BJ (cell line): ENCODE measurements at regions not wholly inside any gene's neighbourhood (a gene's known extent, or its start where the extent isn't known, plus 50 kb on each side); places are given as distances from the start of the nearest gene placed in this dataset.
"Not testable (repeated sequence)": the region's sequence is repeated elsewhere in the genome, so short reads cannot be mapped to it uniquely, and the experiment has no call there.

Source experiments
- CTCF ChIA-PET: fragments of 350-600 bp; formaldehyde crosslinking; extraction: SDS; loops from one replicate; lab custom pipeline; 2021; ENCODE audit warnings: antibody characterized with exemption, inconsistent platforms; lab: Yijun Ruan, JAX
- POLR2A ChIA-PET: fragments of 300-600 bp; sonication (Branson Sonifier 250); formaldehyde crosslinking; extraction: SDS; loops from one replicate; lab custom pipeline; 2021; ENCODE audit warnings: antibody characterized with exemption; lab: Charles Lee
- DNase-seq: peaks from one replicate; pipeline ENCODE4 v3.0.0-alpha.2; 2011; ENCODE audit warnings: low read depth
- H3K27me3 ChIP-seq: 2 replicates; pipeline ENCODE4 v1.6.0; 2011; ENCODE audit warnings: low read length; ENCODE audit not compliant: control insufficient read depth, insufficient read depth
- H3K36me3 ChIP-seq: 2 replicates; pipeline ENCODE4 v1.5.1; 2011; ENCODE audit warnings: low read length; ENCODE audit not compliant: control insufficient read depth, insufficient read depth
- H3K4me3 ChIP-seq: 2 replicates; pipeline ENCODE4 v1.5.1; 2011; ENCODE audit warnings: low read depth, mild to moderate bottlenecking, control low read depth, low read length
- TF ChIP-seq, protein P1 (sequence below): IDR thresholded peaks from 2 replicates; pipeline ENCODE4 v1.5.1; 2011; ENCODE audit warnings: low read depth, mild to moderate bottlenecking, control low read depth, inconsistent platforms, low read length, moderate library complexity; ENCODE audit not compliant: insufficient read depth

DNA sequence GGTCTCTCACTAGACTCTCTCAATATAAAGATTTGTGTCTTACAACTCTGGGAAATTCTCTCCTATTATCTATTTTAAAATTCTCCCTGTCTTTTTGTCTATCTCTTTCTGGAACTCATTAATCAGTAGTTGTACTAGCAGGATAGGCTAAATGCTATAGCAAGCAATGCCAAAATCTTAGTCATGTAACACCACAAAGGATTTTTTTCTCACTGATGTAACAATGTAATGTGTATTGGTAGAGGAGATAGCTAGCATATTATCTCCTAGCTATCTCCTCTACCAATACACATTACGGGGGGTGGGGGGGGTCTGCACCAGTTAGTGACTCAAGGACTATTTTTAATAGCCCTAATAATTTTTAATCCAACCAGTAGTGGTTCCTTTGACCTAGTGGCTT lies 225.4 kb downstream of the KLHL28 start:
- CTCF ChIA-PET: no interaction called here
- DNase-seq: no peak
- POLR2A ChIA-PET: no interaction called here

DNA sequence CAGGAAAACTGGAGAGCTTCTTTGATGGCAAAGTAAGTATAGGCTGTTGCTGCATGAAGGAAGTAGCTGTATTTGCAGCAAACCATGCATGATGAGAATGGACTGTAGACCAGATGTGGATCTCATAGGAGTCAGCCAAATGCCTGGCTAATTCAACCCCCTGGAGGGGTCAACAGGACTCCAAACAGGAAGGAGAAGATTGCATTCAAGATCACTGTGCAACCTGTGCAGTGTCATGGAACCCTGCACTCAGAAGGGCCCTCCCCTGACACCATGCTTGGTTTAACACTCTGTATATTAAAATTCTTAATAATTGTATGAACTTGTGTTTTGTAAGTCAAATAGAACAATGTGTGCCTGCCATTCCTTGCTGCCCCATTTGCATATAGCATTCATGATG lies 225.1 kb upstream of the FSCB start:
- no peaks in the 10 kb centered on the region for H3K27me3 ChIP-seq
- TF ChIP-seq, protein P1, sequence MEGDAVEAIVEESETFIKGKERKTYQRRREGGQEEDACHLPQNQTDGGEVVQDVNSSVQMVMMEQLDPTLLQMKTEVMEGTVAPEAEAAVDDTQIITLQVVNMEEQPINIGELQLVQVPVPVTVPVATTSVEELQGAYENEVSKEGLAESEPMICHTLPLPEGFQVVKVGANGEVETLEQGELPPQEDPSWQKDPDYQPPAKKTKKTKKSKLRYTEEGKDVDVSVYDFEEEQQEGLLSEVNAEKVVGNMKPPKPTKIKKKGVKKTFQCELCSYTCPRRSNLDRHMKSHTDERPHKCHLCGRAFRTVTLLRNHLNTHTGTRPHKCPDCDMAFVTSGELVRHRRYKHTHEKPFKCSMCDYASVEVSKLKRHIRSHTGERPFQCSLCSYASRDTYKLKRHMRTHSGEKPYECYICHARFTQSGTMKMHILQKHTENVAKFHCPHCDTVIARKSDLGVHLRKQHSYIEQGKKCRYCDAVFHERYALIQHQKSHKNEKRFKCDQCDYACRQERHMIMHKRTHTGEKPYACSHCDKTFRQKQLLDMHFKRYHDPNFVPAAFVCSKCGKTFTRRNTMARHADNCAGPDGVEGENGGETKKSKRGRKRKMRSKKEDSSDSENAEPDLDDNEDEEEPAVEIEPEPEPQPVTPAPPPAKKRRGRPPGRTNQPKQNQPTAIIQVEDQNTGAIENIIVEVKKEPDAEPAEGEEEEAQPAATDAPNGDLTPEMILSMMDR: no peak
- no peak overlapping the region for H3K4me3 ChIP-seq
- no peak for DNase-seq
- CTCF ChIA-PET: no interaction called here
- no peaks in the 10 kb centered on the region for H3K36me3 ChIP-seq
- POLR2A ChIA-PET: no interaction called here

More for the DNA sequence above, 225.4 kb downstream of the KLHL28 start:
- Histone ChIP-seq H3K36me3 (no peaks in the 10 kb centered on the region), H3K27me3 (no peaks in the 10 kb centered on the region), H3K4me3 (no peak overlapping the region)
- TF ChIP-seq, protein P1: no peak

DNA sequence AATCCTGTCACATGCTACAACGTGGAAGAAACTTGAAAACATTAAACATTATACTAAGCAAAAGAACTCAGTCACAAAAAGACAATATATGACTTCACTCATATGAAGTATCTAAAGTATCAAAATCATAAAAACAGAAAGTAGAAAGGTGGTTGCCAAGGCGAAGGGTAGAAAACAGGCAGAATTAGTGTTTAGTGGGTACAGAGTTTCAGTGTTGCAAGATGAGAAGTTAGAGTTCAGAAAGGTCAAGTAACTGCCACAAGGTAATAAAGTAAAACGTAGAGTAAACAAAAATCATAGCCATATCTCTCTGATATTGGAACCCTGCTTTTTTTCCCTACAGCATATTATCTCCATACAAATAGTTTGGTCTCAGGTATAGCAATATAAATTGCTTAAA lies 223.8 kb upstream of the FSCB start:
- ChIA-PET CTCF (no interaction called here), POLR2A (no interaction called here)
- TF ChIP-seq, protein P1: no peak
- no peak for DNase-seq
- Histone ChIP-seq H3K4me3 (no peak overlapping the region), H3K27me3 (no peaks in the 10 kb centered on the region), H3K36me3 (no peaks in the 10 kb centered on the region)

DNA sequence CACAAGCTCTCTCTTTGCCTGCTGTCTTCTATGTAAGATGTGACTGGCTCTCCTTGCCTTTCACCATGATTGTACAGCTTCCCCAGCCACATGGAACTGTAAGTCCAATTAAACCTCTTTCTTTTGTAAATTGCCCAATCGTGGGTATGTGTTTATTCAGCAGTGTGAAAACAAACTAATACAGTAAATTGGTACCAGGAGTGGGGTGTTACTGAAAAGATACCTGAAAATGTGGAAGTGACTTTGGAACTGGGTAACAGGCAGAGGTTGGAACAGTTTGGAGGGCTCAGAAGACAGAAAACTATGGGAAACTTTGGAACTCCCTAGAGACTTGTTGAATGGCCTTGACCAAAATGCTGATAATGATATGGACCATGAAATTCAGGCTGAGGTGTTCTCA lies 214.3 kb upstream of the FSCB start:
- POLR2A ChIA-PET, H3K36me3 ChIP-seq, DNase-seq, H3K4me3 ChIP-seq, H3K27me3 ChIP-seq: not testable (repeated sequence)
- CTCF ChIA-PET: interaction anchor here (0.6 kb wide), 1 partner anchor 33 kb away, joined by 3 read pairs; no protein-coding TSS in a partner anchor

DNA sequence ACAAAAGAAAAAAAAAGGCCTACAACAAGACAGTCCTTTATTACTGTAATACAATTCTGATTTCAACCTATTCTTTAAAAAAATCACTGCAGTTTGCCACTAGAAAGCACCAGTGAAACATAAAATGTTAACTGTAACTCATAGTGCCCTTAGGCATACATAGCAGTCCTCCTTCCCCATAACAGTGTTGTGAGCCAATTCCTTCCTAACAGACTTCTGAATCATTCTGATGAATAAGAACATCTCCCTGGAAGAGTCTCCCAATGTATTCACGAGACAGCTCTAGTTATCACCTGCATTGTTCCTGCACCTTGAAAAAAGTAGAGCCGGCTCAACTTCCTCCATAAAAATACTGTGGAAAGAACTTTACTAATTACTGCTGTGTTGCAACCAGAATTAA lies 213.6 kb upstream of the FSCB start:
- TF ChIP-seq, protein P1: no peak
- Histone ChIP-seq H3K36me3 (no peaks in the 10 kb centered on the region), H3K4me3 (no peak overlapping the region), H3K27me3 (no peaks in the 10 kb centered on the region)
- DNase-seq: no peak
- CTCF ChIA-PET: interaction anchor here (0.6 kb wide), 1 partner anchor 32 kb away, joined by 3 read pairs; no protein-coding TSS in a partner anchor
- POLR2A ChIA-PET: no interaction called here
